Occipital lobe (tissue), 1 donor: ENCODE measurements at regions not wholly inside any gene's neighbourhood (a gene's known extent, or its start where the extent isn't known, plus 50 kb on each side); places are given as distances from the start of the nearest gene placed in this dataset.
"Not testable (repeated sequence)": the region's sequence is repeated elsewhere in the genome, so short reads cannot be mapped to it uniquely, and the experiment has no call there.

Experiments used
- DNase-seq: peaks from one replicate; lab custom pipeline; 2025; lab: John Stamatoyannopoulos, UW

- no peak for DNase-seq
Measured at GRCh38 chr2:121047383-121047782, 237.6 kb downstream of the TFCP2L1 start.

- DNase-seq = no peak
Measured at GRCh38 chr2:121049131-121049530, 235.9 kb downstream of the TFCP2L1 start.

- no peak for DNase-seq
Measured at GRCh38 chr2:121049950-121050585, 234.9 kb downstream of the TFCP2L1 start.

GRCh38 chr2:121051311-121051710 lies 233.7 kb downstream of the TFCP2L1 start:
- DNase-seq = no peak

- DNase-seq = no peak
Measured at GRCh38 chr2:121052023-121052422, 233.0 kb downstream of the TFCP2L1 start.

- no peak for DNase-seq
Measured at GRCh38 chr2:121052521-121052920, 232.5 kb downstream of the TFCP2L1 start.

GRCh38 chr2:121055088-121055487 lies 229.9 kb downstream of the TFCP2L1 start:
- no peak for DNase-seq

- no peak for DNase-seq
Measured at GRCh38 chr2:121055501-121055900, 229.5 kb downstream of the TFCP2L1 start.

- no peak for DNase-seq
Measured at GRCh38 chr2:121058852-121059558, 226.0 kb downstream of the TFCP2L1 start.

GRCh38 chr2:121059651-121060649 lies 225.1 kb downstream of the TFCP2L1 start:
- DNase-seq = no peak

GRCh38 chr2:121061633-121062032 lies 223.4 kb downstream of the TFCP2L1 start:
- no peak for DNase-seq

GRCh38 chr2:121063471-121063870 lies 221.5 kb downstream of the TFCP2L1 start:
- DNase-seq = no peak

- DNase-seq = no peak
Measured at GRCh38 chr2:121064186-121064585, 220.8 kb downstream of the TFCP2L1 start.

- no peak for DNase-seq
Measured at GRCh38 chr2:121065239-121065638, 219.8 kb downstream of the TFCP2L1 start.

GRCh38 chr2:121066526-121066925 lies 218.5 kb downstream of the TFCP2L1 start:
- DNase-seq = no peak

- no peak for DNase-seq
Measured at GRCh38 chr2:121068851-121069250, 216.2 kb downstream of the TFCP2L1 start.

- no peak for DNase-seq
Measured at GRCh38 chr2:121069434-121069969, 215.5 kb downstream of the TFCP2L1 start.

- DNase-seq = not testable (repeated sequence)
Measured at GRCh38 chr2:121070061-121070460, 214.9 kb downstream of the TFCP2L1 start.

- peak; percentile 12 for DNase-seq
Measured at GRCh38 chr2:121071034-121071504, 213.9 kb downstream of the TFCP2L1 start.

- DNase-seq = no peak
Measured at GRCh38 chr2:121072784-121073183, 212.2 kb downstream of the TFCP2L1 start.
